Muscle layer of duodenum (tissue), 2 donors: ENCODE measurements at regions not wholly inside any gene's neighbourhood (a gene's known extent, or its start where the extent isn't known, plus 50 kb on each side); places are given as distances from the start of the nearest gene placed in this dataset.

Source experiments
- H3K27ac ChIP-seq: one replicate; pipeline ENCODE4 v1.7.0; 2013; ENCODE audit warnings: mild to moderate bottlenecking, low read length
- H3K27me3 ChIP-seq: one replicate; pipeline ENCODE4 v1.7.0; 2013; ENCODE audit warnings: low read depth, mild to moderate bottlenecking, control low read depth, low read length
- H3K36me3 ChIP-seq, 2 donors: one replicate each; pipeline ENCODE4 v1.7.0; 2013; ENCODE audit warnings: low read length in 2 of 2, control low read depth in 1 of 2, mild to moderate bottlenecking in 1 of 2; ENCODE audit not compliant: insufficient read depth in 2 of 2, control insufficient read depth in 1 of 2
- H3K4me1 ChIP-seq, 2 donors: one replicate each; pipeline ENCODE4 v1.7.0; 2013; ENCODE audit warnings: low read length in 2 of 2, mild to moderate bottlenecking in 2 of 2, control low read depth in 1 of 2, moderate library complexity in 1 of 2; ENCODE audit not compliant: insufficient read depth in 2 of 2, control insufficient read depth in 1 of 2
- H3K4me3 ChIP-seq, 2 donors: one replicate each; pipeline ENCODE4 v1.7.0; 2013; ENCODE audit warnings: low read length in 2 of 2, low read depth in 1 of 2, mild to moderate bottlenecking in 1 of 2
- H3K9me3 ChIP-seq, 2 donors: one replicate each; pipeline ENCODE4 v1.7.0; 2013; ENCODE audit warnings: low read length in 2 of 2, control low read depth in 1 of 2, mild to moderate bottlenecking in 1 of 2; ENCODE audit not compliant: control insufficient read depth in 1 of 2
- donor health status: healthy.

- Histone ChIP-seq H3K9me3 (no peaks in the 10 kb centered on the region), H3K4me3 (no peak overlapping the region), H3K36me3 (no peaks in the 10 kb centered on the region), H3K27me3 (no peaks in the 10 kb centered on the region), H3K4me1 (peaks cover 0 to 9% of the 10 kb centered on the region in 2 donors), H3K27ac (no peak overlapping the region)
Observed at GRCh38 chr2:120956486-120957156, 221.0 kb downstream of the GLI2 start.

GRCh38 chr2:120957905-120958304 lies 222.2 kb downstream of the GLI2 start:
- H3K27me3 ChIP-seq = no peaks in the 10 kb centered on the region
- no peaks in the 10 kb centered on the region for H3K9me3 ChIP-seq

GRCh38 chr2:120958623-120959366 lies 223.1 kb downstream of the GLI2 start:
- H3K4me3 ChIP-seq = no peak overlapping the region
- peaks cover 0 to 9% of the 10 kb centered on the region in 2 donors for H3K4me1 ChIP-seq
- H3K27me3 ChIP-seq = no peaks in the 10 kb centered on the region
- H3K9me3 ChIP-seq = no peaks in the 10 kb centered on the region
- no peaks in the 10 kb centered on the region for H3K36me3 ChIP-seq
- no peak overlapping the region for H3K27ac ChIP-seq

More at GRCh38 chr2:120957905-120958304, 222.2 kb downstream of the GLI2 start:
- H3K36me3 ChIP-seq = no peaks in the 10 kb centered on the region
- H3K4me3 ChIP-seq = no peak overlapping the region
- peaks cover 0 to 9% of the 10 kb centered on the region in 2 donors for H3K4me1 ChIP-seq
- no peak overlapping the region for H3K27ac ChIP-seq

GRCh38 chr2:120959426-120959825 lies 223.8 kb downstream of the GLI2 start:
- Histone ChIP-seq H3K27me3 (no peaks in the 10 kb centered on the region), H3K4me3 (no peak overlapping the region), H3K4me1 (peaks cover 0 to 9% of the 10 kb centered on the region in 2 donors), H3K9me3 (no peaks in the 10 kb centered on the region), H3K27ac (no peak overlapping the region), H3K36me3 (no peaks in the 10 kb centered on the region)

- Histone ChIP-seq H3K36me3 (no peaks in the 10 kb centered on the region), H3K27ac (no peak overlapping the region), H3K4me1 (peaks cover 0 to 9% of the 10 kb centered on the region in 2 donors), H3K4me3 (no peak overlapping the region), H3K9me3 (no peaks in the 10 kb centered on the region), H3K27me3 (no peaks in the 10 kb centered on the region)
Observed at GRCh38 chr2:120960770-120961366, 225.2 kb downstream of the GLI2 start.

GRCh38 chr2:120961396-120961795 lies 225.7 kb downstream of the GLI2 start:
- Histone ChIP-seq H3K36me3 (no peaks in the 10 kb centered on the region), H3K27me3 (no peaks in the 10 kb centered on the region), H3K4me3 (no peak overlapping the region), H3K9me3 (no peaks in the 10 kb centered on the region), H3K27ac (no peak overlapping the region), H3K4me1 (peaks cover 0 to 9% of the 10 kb centered on the region in 2 donors)

GRCh38 chr2:120963997-120964705 lies 228.5 kb downstream of the GLI2 start:
- Histone ChIP-seq H3K36me3 (peaks cover 0 to 14% of the 10 kb centered on the region in 2 donors), H3K4me1 (peaks cover 0 to 6% of the 10 kb centered on the region in 2 donors), H3K27me3 (no peaks in the 10 kb centered on the region), H3K4me3 (no peak overlapping the region), H3K27ac (no peak overlapping the region), H3K9me3 (no peaks in the 10 kb centered on the region)

GRCh38 chr2:120964819-120965218 lies 229.2 kb downstream of the GLI2 start:
- no peak overlapping the region for H3K4me3 ChIP-seq
- peaks cover 0 to 21% of the 10 kb centered on the region in 2 donors for H3K36me3 ChIP-seq
- no peaks in the 10 kb centered on the region for H3K27me3 ChIP-seq
- no peaks in the 10 kb centered on the region for H3K9me3 ChIP-seq
- H3K4me1 ChIP-seq = peaks cover 0 to 1% of the 10 kb centered on the region in 2 donors
- no peak overlapping the region for H3K27ac ChIP-seq

GRCh38 chr2:120966510-120967254 lies 231.0 kb downstream of the GLI2 start:
- Histone ChIP-seq H3K27ac (no peak overlapping the region), H3K9me3 (no peaks in the 10 kb centered on the region), H3K4me1 (no peaks in the 10 kb centered on the region), H3K36me3 (peaks cover 0 to 36% of the 10 kb centered on the region in 2 donors), H3K4me3 (no peak overlapping the region), H3K27me3 (no peaks in the 10 kb centered on the region)

- Histone ChIP-seq H3K4me3 (no peak overlapping the region), H3K4me1 (no peaks in the 10 kb centered on the region), H3K36me3 (peaks cover 0 to 49% of the 10 kb centered on the region in 2 donors), H3K27ac (no peak overlapping the region), H3K9me3 (no peaks in the 10 kb centered on the region), H3K27me3 (no peaks in the 10 kb centered on the region)
Observed at GRCh38 chr2:120968307-120969015, 232.8 kb downstream of the GLI2 start.
